Thyroid gland (tissue), 1 donor: ENCODE measurements at regions not wholly inside any gene's neighbourhood (a gene's known extent, or its start where the extent isn't known, plus 50 kb on each side); places are given as distances from the start of the nearest gene placed in this dataset. TPM values are rescaled to one million over a fixed set of nuclear protein-coding genes. Genes with fewer than 3 reads are reported as not detected.

Source experiments
- small RNA-seq: library from RNA; depleted of rRNA; stranded (forward); fragments of <200 nt; gene quantifications from one replicate; pipeline ENCODE3, GENCODE V24; 2016

Small RNA genes in the stretch of these regions (small RNA-seq; reads per million reads assigned to genes)
- gene AC104229.1: not detected
